SU-DHL-6 (cell line): ENCODE measurements at regions not wholly inside any gene's neighbourhood (a gene's known extent, or its start where the extent isn't known, plus 50 kb on each side); places are given as distances from the start of the nearest gene placed in this dataset.

Experiments used
- EZH2phosphoT487 ChIP-seq: fragments of 200-600 bp; sonication (generic), shearing (Covaris generic); conservative IDR thresholded peaks from 2 replicates; pipeline ENCODE4 v1.6.1; 2018; ENCODE audit warnings: mild to moderate bottlenecking, antibody characterized with exemption, low read length, moderate library complexity, mixed read lengths
- TF ChIP-seq, protein P1 (sequence below): fragments of 200-600 bp; sonication (generic); IDR thresholded peaks from one replicate; pipeline ENCODE4 v1.5.1; 2017; ENCODE audit warnings: antibody characterized with exemption, mild to moderate bottlenecking, low read length, moderate library complexity; ENCODE audit not compliant: insufficient read depth, poor library complexity, severe bottlenecking

DNA sequence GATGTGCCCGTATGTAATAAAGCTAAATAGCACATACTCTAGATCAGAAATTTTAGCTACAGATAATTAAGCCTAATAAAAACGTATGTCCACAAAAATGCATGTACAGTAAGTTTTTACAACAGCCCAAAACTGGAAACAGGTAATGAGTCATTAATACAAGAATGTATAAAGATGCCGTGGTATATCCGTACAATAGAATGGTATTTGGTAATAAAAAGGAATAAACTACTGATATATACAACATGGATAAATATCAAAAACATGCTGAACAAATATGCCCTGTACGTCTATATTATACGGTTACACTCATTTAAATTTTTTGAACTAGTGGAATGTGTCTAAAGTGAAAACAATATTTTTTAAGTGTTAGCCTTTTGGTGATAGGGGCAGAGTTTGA lies 128.2 kb upstream of the ADGRB3 start:
- TF ChIP-seq, protein P1, sequence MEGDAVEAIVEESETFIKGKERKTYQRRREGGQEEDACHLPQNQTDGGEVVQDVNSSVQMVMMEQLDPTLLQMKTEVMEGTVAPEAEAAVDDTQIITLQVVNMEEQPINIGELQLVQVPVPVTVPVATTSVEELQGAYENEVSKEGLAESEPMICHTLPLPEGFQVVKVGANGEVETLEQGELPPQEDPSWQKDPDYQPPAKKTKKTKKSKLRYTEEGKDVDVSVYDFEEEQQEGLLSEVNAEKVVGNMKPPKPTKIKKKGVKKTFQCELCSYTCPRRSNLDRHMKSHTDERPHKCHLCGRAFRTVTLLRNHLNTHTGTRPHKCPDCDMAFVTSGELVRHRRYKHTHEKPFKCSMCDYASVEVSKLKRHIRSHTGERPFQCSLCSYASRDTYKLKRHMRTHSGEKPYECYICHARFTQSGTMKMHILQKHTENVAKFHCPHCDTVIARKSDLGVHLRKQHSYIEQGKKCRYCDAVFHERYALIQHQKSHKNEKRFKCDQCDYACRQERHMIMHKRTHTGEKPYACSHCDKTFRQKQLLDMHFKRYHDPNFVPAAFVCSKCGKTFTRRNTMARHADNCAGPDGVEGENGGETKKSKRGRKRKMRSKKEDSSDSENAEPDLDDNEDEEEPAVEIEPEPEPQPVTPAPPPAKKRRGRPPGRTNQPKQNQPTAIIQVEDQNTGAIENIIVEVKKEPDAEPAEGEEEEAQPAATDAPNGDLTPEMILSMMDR, result no peak
- no peak for TF ChIP-seq EZH2phosphoT487
